ENCODE measurements at regions not wholly inside any gene's neighbourhood (a gene's known extent, or its start where the extent isn't known, plus 50 kb on each side); places are given as distances from the start of the nearest gene placed in this dataset.

DNA sequence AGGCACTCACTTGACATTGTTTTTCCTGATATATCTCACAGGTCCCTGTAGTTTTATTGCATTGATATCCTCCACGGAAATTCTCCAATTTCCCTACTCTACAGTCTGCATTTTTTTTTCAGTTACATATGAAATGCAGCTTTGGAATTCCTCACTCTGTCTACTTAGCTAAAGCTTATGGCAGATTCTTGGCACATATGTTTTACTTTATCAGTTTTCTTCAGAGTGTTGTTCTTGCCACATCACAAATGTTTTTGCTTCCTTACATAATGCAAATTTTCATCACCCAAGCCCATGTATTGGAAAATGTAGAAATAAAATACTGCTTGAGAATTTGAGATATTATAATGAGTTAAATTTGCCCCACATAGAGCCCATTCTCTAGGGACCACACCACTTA is 1895.1 kb downstream of the MRPL39 start:
- no peak overlapping the region for H3K27ac ChIP-seq (ENCODE audit: low read length)
- TF ChIP-seq EZH2 (optimal IDR thresholded peaks at IDR 0.05; ENCODE audit: low read depth, low read length) (no peak), EZH2phosphoT487 (IDR thresholded peaks at IDR 0.05; ENCODE audit: low read length) (no peak)
- TF ChIP-seq, protein P1, sequence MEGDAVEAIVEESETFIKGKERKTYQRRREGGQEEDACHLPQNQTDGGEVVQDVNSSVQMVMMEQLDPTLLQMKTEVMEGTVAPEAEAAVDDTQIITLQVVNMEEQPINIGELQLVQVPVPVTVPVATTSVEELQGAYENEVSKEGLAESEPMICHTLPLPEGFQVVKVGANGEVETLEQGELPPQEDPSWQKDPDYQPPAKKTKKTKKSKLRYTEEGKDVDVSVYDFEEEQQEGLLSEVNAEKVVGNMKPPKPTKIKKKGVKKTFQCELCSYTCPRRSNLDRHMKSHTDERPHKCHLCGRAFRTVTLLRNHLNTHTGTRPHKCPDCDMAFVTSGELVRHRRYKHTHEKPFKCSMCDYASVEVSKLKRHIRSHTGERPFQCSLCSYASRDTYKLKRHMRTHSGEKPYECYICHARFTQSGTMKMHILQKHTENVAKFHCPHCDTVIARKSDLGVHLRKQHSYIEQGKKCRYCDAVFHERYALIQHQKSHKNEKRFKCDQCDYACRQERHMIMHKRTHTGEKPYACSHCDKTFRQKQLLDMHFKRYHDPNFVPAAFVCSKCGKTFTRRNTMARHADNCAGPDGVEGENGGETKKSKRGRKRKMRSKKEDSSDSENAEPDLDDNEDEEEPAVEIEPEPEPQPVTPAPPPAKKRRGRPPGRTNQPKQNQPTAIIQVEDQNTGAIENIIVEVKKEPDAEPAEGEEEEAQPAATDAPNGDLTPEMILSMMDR (IDR thresholded peaks at IDR 0.05; ENCODE audit: low read length): no peak
- H3K4me1 ChIP-seq (ENCODE audit: low read length): no peaks in the 10 kb centered on the region
- H4K20me1 ChIP-seq (ENCODE audit: insufficient read depth, low read length): no peaks in the 10 kb centered on the region
- H3K36me3 ChIP-seq (replicated peaks; ENCODE audit: insufficient read depth, low read length): no peaks in the 10 kb centered on the region
- no peak overlapping the region for H3K9ac ChIP-seq (ENCODE audit: low read length)
- H2AFZ ChIP-seq (ENCODE audit: low read length): no peak overlapping the region
- no peaks in the 10 kb centered on the region for H3K27me3 ChIP-seq (replicated peaks; ENCODE audit: insufficient read depth, low read length)
- H3F3A ChIP-seq (ENCODE audit: insufficient read depth, low read length): no peaks in the 10 kb centered on the region
- H3K9me3 ChIP-seq (replicated peaks; ENCODE audit: insufficient read depth, low read length): no peaks in the 10 kb centered on the region
- DNase-seq: no peak
- no peak overlapping the region for H3K4me2 ChIP-seq (ENCODE audit: low read depth, low read length)
- no peaks in the 10 kb centered on the region for H3K79me2 ChIP-seq (ENCODE audit: low read length)
- H3K4me3 ChIP-seq (ENCODE audit: low read length): no peak overlapping the region
- H3K9me2 ChIP-seq (replicated peaks; ENCODE audit: insufficient read depth, low read length): no peaks in the 10 kb centered on the region

DNA sequence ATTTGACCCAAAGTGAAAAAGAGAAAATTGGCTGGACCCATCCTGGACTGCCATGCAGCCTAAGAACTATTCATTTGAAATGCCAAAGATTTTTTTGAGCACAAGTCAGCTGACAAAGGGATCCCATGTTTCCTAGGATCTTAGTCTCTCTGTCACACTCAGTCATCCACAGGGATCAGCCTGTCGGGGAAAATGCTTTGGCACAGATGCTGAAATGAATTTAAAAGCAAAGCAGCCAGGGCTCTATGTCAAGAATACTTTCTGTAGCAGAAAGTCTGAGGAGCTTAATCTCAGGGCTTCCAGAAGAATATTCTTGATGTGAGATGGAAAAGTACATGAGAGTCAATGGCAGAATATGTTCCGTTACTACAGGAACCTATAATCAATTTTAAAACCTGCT is 1900.8 kb downstream of the MRPL39 start:
- H2AFZ ChIP-seq (ENCODE audit: low read length): no peak overlapping the region
- no peak overlapping the region for H3K4me2 ChIP-seq (ENCODE audit: low read depth, low read length)
- no peak overlapping the region for H3K4me3 ChIP-seq (ENCODE audit: low read length)
- H3K36me3 ChIP-seq (replicated peaks; ENCODE audit: insufficient read depth, low read length): no peaks in the 10 kb centered on the region
- no peaks in the 10 kb centered on the region for H3K4me1 ChIP-seq (ENCODE audit: low read length)
- no peaks in the 10 kb centered on the region for H3K27me3 ChIP-seq (replicated peaks; ENCODE audit: insufficient read depth, low read length)
- DNase-seq: no peak
- TF ChIP-seq EZH2 (optimal IDR thresholded peaks at IDR 0.05; ENCODE audit: low read depth, low read length) (no peak), EZH2phosphoT487 (IDR thresholded peaks at IDR 0.05; ENCODE audit: low read length) (no peak)
- TF ChIP-seq, protein P1 (IDR thresholded peaks at IDR 0.05; ENCODE audit: low read length): no peak
- no peaks in the 10 kb centered on the region for H3K9me2 ChIP-seq (replicated peaks; ENCODE audit: insufficient read depth, low read length)
- no peaks in the 10 kb centered on the region for H3F3A ChIP-seq (ENCODE audit: insufficient read depth, low read length)
- no peaks in the 10 kb centered on the region for H3K79me2 ChIP-seq (ENCODE audit: low read length)
- H4K20me1 ChIP-seq (ENCODE audit: insufficient read depth, low read length): no peaks in the 10 kb centered on the region
- no peaks in the 10 kb centered on the region for H3K9me3 ChIP-seq (replicated peaks; ENCODE audit: insufficient read depth, low read length)
- H3K9ac ChIP-seq (ENCODE audit: low read length): no peak overlapping the region
- H3K27ac ChIP-seq (ENCODE audit: low read length): no peak overlapping the region

DNA sequence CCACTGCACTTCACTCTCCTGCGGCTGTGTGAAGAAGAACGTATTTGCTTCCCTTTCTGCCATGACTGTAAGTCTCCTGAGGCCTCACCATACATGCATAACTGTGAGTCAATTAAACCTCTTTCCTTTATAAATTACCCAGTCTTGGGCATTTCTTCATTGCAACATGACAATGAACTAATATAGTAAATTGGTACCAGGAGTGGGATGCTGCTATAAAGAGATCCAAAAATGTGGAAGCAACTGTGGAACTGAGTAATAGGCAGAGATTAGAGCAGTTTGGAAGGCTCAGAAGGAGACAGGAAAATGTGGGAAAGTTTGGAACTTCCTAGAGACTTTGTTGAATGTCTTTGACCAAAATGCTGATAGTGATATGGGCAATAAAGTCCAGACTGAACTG is 1907.9 kb downstream of the MRPL39 start:
- no peak overlapping the region for H3K4me3 ChIP-seq (ENCODE audit: low read length)
- H2AFZ ChIP-seq (ENCODE audit: low read length): no peak overlapping the region
- no peak overlapping the region for H3K27ac ChIP-seq (ENCODE audit: low read length)
- no peaks in the 10 kb centered on the region for H3K79me2 ChIP-seq (ENCODE audit: low read length)
- H3K36me3 ChIP-seq (replicated peaks; ENCODE audit: insufficient read depth, low read length): no peaks in the 10 kb centered on the region
- no peak overlapping the region for H3K9ac ChIP-seq (ENCODE audit: low read length)
- DNase-seq: no peak
- no peaks in the 10 kb centered on the region for H3K9me2 ChIP-seq (replicated peaks; ENCODE audit: insufficient read depth, low read length)
- H3F3A ChIP-seq (ENCODE audit: insufficient read depth, low read length): no peaks in the 10 kb centered on the region
- H4K20me1 ChIP-seq (ENCODE audit: insufficient read depth, low read length): no peaks in the 10 kb centered on the region
- no peak overlapping the region for H3K4me2 ChIP-seq (ENCODE audit: low read depth, low read length)
- TF ChIP-seq EZH2 (optimal IDR thresholded peaks at IDR 0.05; ENCODE audit: low read depth, low read length) (no peak), EZH2phosphoT487 (IDR thresholded peaks at IDR 0.05; ENCODE audit: low read length) (no peak)
- TF ChIP-seq, protein P1 (IDR thresholded peaks at IDR 0.05; ENCODE audit: low read length): no peak
- no peaks in the 10 kb centered on the region for H3K9me3 ChIP-seq (replicated peaks; ENCODE audit: insufficient read depth, low read length)
- no peaks in the 10 kb centered on the region for H3K27me3 ChIP-seq (replicated peaks; ENCODE audit: insufficient read depth, low read length)
- H3K4me1 ChIP-seq (ENCODE audit: low read length): no peaks in the 10 kb centered on the region
